ENCODE measurements at regions not wholly inside any gene's neighbourhood (a gene's known extent, or its start where the extent isn't known, plus 50 kb on each side); places are given as distances from the start of the nearest gene placed in this dataset.

DNA sequence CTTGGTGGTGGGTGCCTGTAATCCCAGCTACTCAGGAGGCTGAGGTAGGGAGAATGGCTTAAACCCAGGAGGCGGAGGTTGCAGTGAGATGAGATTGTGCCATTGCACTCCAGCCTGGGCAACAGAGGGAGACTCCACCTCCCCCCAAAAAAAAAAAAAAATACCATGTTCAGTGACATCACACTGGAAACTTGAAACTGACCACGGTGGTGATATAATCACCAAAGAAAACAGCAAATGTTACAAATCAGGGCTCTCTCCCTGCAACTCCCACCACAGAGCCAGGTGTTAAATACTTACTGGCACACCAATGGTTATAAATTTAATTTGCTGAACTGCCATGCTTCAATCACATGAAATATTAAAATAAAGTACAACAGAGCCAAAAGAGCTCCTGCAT is 81.4 kb downstream of the ZNF608 start:
- TF ChIP-seq, protein P1, sequence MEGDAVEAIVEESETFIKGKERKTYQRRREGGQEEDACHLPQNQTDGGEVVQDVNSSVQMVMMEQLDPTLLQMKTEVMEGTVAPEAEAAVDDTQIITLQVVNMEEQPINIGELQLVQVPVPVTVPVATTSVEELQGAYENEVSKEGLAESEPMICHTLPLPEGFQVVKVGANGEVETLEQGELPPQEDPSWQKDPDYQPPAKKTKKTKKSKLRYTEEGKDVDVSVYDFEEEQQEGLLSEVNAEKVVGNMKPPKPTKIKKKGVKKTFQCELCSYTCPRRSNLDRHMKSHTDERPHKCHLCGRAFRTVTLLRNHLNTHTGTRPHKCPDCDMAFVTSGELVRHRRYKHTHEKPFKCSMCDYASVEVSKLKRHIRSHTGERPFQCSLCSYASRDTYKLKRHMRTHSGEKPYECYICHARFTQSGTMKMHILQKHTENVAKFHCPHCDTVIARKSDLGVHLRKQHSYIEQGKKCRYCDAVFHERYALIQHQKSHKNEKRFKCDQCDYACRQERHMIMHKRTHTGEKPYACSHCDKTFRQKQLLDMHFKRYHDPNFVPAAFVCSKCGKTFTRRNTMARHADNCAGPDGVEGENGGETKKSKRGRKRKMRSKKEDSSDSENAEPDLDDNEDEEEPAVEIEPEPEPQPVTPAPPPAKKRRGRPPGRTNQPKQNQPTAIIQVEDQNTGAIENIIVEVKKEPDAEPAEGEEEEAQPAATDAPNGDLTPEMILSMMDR (IDR thresholded peaks at IDR 0.05): no peak
- no peak for TF ChIP-seq POLR2A (IDR thresholded peaks at IDR 0.05)
